ENCODE measurements at regions not wholly inside any gene's neighbourhood (a gene's known extent, or its start where the extent isn't known, plus 50 kb on each side); places are given as distances from the start of the nearest gene placed in this dataset.

DNA sequence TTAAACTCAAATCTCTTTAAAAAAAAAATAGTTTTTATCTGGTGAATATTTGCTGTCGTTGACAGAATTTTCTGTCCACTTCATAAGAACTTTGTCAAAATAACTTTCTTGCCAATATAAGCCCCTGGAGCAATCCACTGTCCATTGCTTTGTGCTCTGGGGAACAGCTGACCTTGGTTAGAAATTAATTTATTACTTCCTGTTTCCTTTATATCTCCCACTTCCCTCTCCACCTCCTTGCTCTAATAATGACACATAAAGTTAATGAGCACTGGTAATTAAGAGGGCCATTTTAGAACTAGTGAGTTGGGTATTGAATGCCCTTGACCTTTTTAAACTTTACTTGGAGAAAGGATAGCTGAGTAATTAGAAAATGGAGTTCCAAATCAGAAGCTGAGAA lies 151.3 kb upstream of the LEF1 start:
- intact Hi-C loops (cut with DNase I) = no loop called here
- Histone ChIP-seq H3K4me3 (no peak overlapping the region), H3K27me3 (replicated peaks; ENCODE audit: insufficient read depth) (no peaks in the 10 kb centered on the region), H3K4me1 (replicated peaks) (no peaks in the 10 kb centered on the region), H3K27ac (no peak overlapping the region), H3K9me3 (no peaks in the 10 kb centered on the region), H3K36me3 (no peaks in the 10 kb centered on the region)
- no peak for DNase-seq (ENCODE audit: low spot score)
- TF ChIP-seq POLR2AphosphoS5 (IDR thresholded peaks at IDR 0.05) (no peak), CTCF (IDR thresholded peaks at IDR 0.05) (no peak), POLR2A (IDR thresholded peaks at IDR 0.05) (no peak)
- 43% methylated on average over 1 of the region's 1 CpG for WGBS

DNA sequence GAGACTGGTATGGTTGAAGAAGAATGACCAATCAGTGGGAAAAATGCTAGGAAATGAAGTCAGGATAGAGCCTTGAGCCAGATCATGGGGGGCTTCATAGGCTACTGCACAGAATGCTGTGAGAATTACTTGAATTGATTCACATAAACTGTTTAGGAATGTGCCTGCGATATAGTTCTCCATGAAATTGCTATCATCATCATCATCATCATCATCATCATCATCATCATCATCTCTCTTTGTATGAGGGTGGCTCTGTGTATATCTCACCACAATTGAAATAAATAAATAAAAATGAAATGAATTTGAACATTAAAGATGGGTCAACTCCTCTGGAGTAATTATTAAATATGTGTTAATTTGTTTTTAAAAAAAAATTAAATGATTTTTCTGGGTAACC lies 148.6 kb upstream of the LEF1 start:
- Histone ChIP-seq H3K27ac (no peak overlapping the region), H3K27me3 (replicated peaks; ENCODE audit: insufficient read depth) (no peaks in the 10 kb centered on the region), H3K36me3 (no peaks in the 10 kb centered on the region), H3K4me1 (replicated peaks) (no peaks in the 10 kb centered on the region), H3K4me3 (no peak overlapping the region), H3K9me3 (no peaks in the 10 kb centered on the region)
- intact Hi-C loops (cut with DNase I) = no loop called here
- no peak for TF ChIP-seq POLR2A (IDR thresholded peaks at IDR 0.05)
- TF ChIP-seq CTCF (IDR thresholded peaks at IDR 0.05) = no peak
- no peak for TF ChIP-seq POLR2AphosphoS5 (IDR thresholded peaks at IDR 0.05)
- DNase-seq (ENCODE audit: low spot score) = no peak
- 97% methylated on average over 1 of the region's 1 CpG for WGBS

DNA sequence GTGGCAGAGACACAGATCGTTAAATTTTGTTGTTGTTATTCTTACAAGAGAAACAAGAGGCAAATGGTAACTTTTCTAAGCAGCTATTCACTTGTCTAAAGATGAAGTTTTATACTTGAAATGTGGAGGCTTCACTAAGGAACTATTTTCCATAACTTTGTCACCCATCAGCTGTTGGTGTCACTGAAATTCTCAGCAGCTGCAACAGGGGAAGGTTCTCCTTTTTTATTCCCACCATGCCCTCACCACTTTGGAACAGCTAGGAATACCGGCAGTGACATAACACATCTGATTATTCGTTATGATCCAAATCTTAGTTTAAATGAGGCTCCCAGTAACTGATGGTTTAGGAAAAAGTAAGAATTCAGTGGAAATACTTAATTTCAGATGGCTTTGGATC lies 147.0 kb upstream of the LEF1 start:
- intact Hi-C loops (cut with DNase I) = no loop called here
- Histone ChIP-seq H3K27ac (no peak overlapping the region), H3K4me3 (no peak overlapping the region), H3K27me3 (replicated peaks; ENCODE audit: insufficient read depth) (no peaks in the 10 kb centered on the region), H3K9me3 (no peaks in the 10 kb centered on the region), H3K36me3 (no peaks in the 10 kb centered on the region), H3K4me1 (replicated peaks) (no peaks in the 10 kb centered on the region)
- DNase-seq (ENCODE audit: low spot score) = no peak
- no peak for TF ChIP-seq POLR2A (IDR thresholded peaks at IDR 0.05)
- TF ChIP-seq POLR2AphosphoS5 (IDR thresholded peaks at IDR 0.05) = no peak
- no peak for TF ChIP-seq CTCF (IDR thresholded peaks at IDR 0.05)
- WGBS = 83% methylated on average over 3 of the region's 3 CpGs

DNA sequence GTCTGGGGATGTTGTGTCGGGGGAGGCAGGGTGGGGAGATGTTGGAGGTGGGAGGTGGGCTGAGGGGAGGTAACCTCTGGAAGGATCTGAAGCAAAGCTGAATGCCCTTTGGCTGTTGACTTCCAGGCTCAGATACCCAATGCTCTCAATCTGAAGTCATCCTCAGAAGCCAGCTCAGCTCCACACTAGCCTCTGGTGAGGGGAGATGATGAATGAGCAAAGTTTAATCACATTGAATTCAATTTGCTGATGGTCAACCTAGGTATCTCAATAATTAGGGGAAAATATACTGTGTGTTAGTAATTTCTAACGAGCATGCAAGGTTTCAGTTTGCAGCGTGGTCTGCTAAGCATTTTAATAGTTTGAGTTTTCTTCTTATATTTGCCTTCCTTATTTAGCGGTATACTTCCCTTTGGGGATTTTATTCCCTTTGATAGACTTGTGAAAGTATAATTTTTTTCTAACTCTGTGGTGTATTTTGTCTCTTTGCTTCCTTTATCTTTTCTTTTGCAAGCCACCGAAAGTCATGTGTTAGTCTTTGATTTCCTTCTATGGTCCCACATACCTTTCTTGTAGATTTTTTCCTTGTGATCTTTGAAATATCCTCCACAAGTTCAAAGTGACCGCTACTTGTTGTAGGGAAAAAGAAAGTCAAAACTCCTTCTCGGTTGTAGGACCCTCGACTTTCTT lies 146.3 kb upstream of the LEF1 start:
- intact Hi-C loops (cut with DNase I) = no loop called here
- TF ChIP-seq POLR2A (IDR thresholded peaks at IDR 0.05) (no peak), CTCF (IDR thresholded peaks at IDR 0.05) (no peak), POLR2AphosphoS5 (IDR thresholded peaks at IDR 0.05) (no peak)
- Histone ChIP-seq H3K4me1 (replicated peaks) (no peaks in the 10 kb centered on the region), H3K36me3 (no peaks in the 10 kb centered on the region), H3K4me3 (no peak overlapping the region), H3K27me3 (replicated peaks; ENCODE audit: insufficient read depth) (no peaks in the 10 kb centered on the region), H3K27ac (no peak overlapping the region), H3K9me3 (no peaks in the 10 kb centered on the region)
- WGBS = 74% methylated on average over 8 of the region's 8 CpGs
- no peak for DNase-seq (ENCODE audit: low spot score)

GRCh38 chr4:108313546-108314339 lies 145.0 kb upstream of the LEF1 start:
- no peaks in the 10 kb centered on the region for H3K27me3 ChIP-seq (replicated peaks; ENCODE audit: insufficient read depth)
- intact Hi-C loops (cut with DNase I) = no loop called here
- TF ChIP-seq CTCF (IDR thresholded peaks at IDR 0.05) (no peak), POLR2A (IDR thresholded peaks at IDR 0.05) (no peak), POLR2AphosphoS5 (IDR thresholded peaks at IDR 0.05) (no peak)
- H3K4me1 ChIP-seq (replicated peaks) = no peaks in the 10 kb centered on the region
- WGBS = 94% methylated on average over 5 of the region's 5 CpGs
- H3K27ac ChIP-seq = no peak overlapping the region
- no peak for DNase-seq (ENCODE audit: low spot score)
- H3K4me3 ChIP-seq = no peak overlapping the region
- H3K9me3 ChIP-seq = no peaks in the 10 kb centered on the region
- H3K36me3 ChIP-seq = no peaks in the 10 kb centered on the region

Measured in prostate gland (tissue), 2 donors.